Chondrocyte (in vitro differentiated cells): ENCODE measurements at regions not wholly inside any gene's neighbourhood (a gene's known extent, or its start where the extent isn't known, plus 50 kb on each side); places are given as distances from the start of the nearest gene placed in this dataset.

ENCODE experiments used
- DNase-seq: peaks from one replicate; pipeline ENCODE4 v3.0.0; 2021; ENCODE audit warnings: mixed read lengths, low spot score
- H3K27ac Mint-ChIP-seq: one replicate; pipeline ENCODE4 v1.8.0; 2021; ENCODE audit warnings: mild to moderate bottlenecking, moderate library complexity, mixed read lengths; ENCODE audit not compliant: unreplicated experiment
- H3K27me3 Mint-ChIP-seq: 2 replicates; pipeline ENCODE4 v1.8.0; 2021; ENCODE audit warnings: low read depth, mixed read lengths
- H3K36me3 Mint-ChIP-seq: 2 replicates; pipeline ENCODE4 v1.8.0; 2021; ENCODE audit warnings: low read depth, mixed read lengths
- H3K4me1 Mint-ChIP-seq: 2 replicates; pipeline ENCODE4 v1.8.0; 2021; ENCODE audit warnings: low read depth, mild to moderate bottlenecking, mixed read lengths
- H3K4me3 Mint-ChIP-seq: one replicate; pipeline ENCODE4 v1.8.0; 2021; ENCODE audit warnings: mild to moderate bottlenecking, moderate library complexity, mixed read lengths; ENCODE audit not compliant: unreplicated experiment
- H3K9me3 Mint-ChIP-seq: 2 replicates; pipeline ENCODE4 v1.8.0; 2021; ENCODE audit warnings: low read depth, mixed read lengths
- CTCF ChIP-seq: fragments of 200-600 bp; sonication (generic); IDR thresholded peaks from 2 replicates; pipeline ENCODE4 v1.5.0; 2021; ENCODE audit warnings: antibody characterized with exemption, mild to moderate bottlenecking, moderate library complexity

GRCh38 chr13:90752070-90752469, 595.4 kb upstream of the MIR17HG start:
- Mint-ChIP-seq H3K9me3 (no peaks in the 10 kb centered on the region), H3K4me1 (peaks cover 3% of the 10 kb centered on the region), H3K27me3 (no peaks in the 10 kb centered on the region), H3K36me3 (peaks cover 1% of the 10 kb centered on the region), H3K27ac (no peak overlapping the region), H3K4me3 (no peak overlapping the region)
- DNase-seq, result no peak
- TF ChIP-seq CTCF, result no peak

- no peak overlapping the region for H3K27ac Mint-ChIP-seq
Observed at GRCh38 chr13:90757127-90757680, 590.3 kb upstream of the MIR17HG start.

GRCh38 chr13:90760639-90761038, 586.8 kb upstream of the MIR17HG start:
- peaks cover 2% of the 10 kb centered on the region for H3K27me3 Mint-ChIP-seq

More at GRCh38 chr13:90757127-90757680, 590.3 kb upstream of the MIR17HG start:
- Mint-ChIP-seq H3K4me1 (peaks cover 12% of the 10 kb centered on the region), H3K9me3 (no peaks in the 10 kb centered on the region), H3K4me3 (no peak overlapping the region), H3K36me3 (no peaks in the 10 kb centered on the region), H3K27me3 (peaks cover 2% of the 10 kb centered on the region)
- no peak for TF ChIP-seq CTCF
- no peak for DNase-seq

GRCh38 chr13:90763476-90764150, 583.9 kb upstream of the MIR17HG start:
- H3K4me3 Mint-ChIP-seq, result no peak overlapping the region
- H3K9me3 Mint-ChIP-seq, result no peaks in the 10 kb centered on the region
- no peaks in the 10 kb centered on the region for H3K27me3 Mint-ChIP-seq
- no peak for TF ChIP-seq CTCF
- H3K36me3 Mint-ChIP-seq, result peaks cover 4% of the 10 kb centered on the region
- H3K27ac Mint-ChIP-seq, result no peak overlapping the region
- H3K4me1 Mint-ChIP-seq, result peaks cover 15% of the 10 kb centered on the region
- DNase-seq, result no peak

More at GRCh38 chr13:90760639-90761038, 586.8 kb upstream of the MIR17HG start:
- no peak for TF ChIP-seq CTCF
- H3K9me3 Mint-ChIP-seq, result no peaks in the 10 kb centered on the region
- peaks cover 15% of the 10 kb centered on the region for H3K4me1 Mint-ChIP-seq
- no peak for DNase-seq
- H3K36me3 Mint-ChIP-seq, result peaks cover 4% of the 10 kb centered on the region
- peak overlapping the region; percentile 64 for H3K27ac Mint-ChIP-seq
- H3K4me3 Mint-ChIP-seq, result no peak overlapping the region

- no peak overlapping the region for H3K4me3 Mint-ChIP-seq
- TF ChIP-seq CTCF, result no peak
- no peaks in the 10 kb centered on the region for H3K27me3 Mint-ChIP-seq
- peaks cover 4% of the 10 kb centered on the region for H3K36me3 Mint-ChIP-seq
- H3K4me1 Mint-ChIP-seq, result peaks cover 5% of the 10 kb centered on the region
- no peak for DNase-seq
- no peak overlapping the region for H3K27ac Mint-ChIP-seq
- H3K9me3 Mint-ChIP-seq, result no peaks in the 10 kb centered on the region
Observed at GRCh38 chr13:90766386-90766902, 581.0 kb upstream of the MIR17HG start.
